GM10266 (cell line): ENCODE measurements at regions not wholly inside any gene's neighbourhood (a gene's known extent, or its start where the extent isn't known, plus 50 kb on each side); places are given as distances from the start of the nearest gene placed in this dataset.
"Not testable (repeated sequence)": the region's sequence is repeated elsewhere in the genome, so short reads cannot be mapped to it uniquely, and the experiment has no call there.

Experiments
- DNase-seq: peaks from one replicate; pipeline ENCODE4 v3.0.0; 2012; ENCODE audit errors: extremely low spot score
- TF ChIP-seq, protein P1 (sequence below): IDR thresholded peaks from 2 replicates; pipeline ENCODE4 v1.5.1; 2012; ENCODE audit warnings: mild to moderate bottlenecking, low read depth; ENCODE audit not compliant: control insufficient read depth, insufficient read depth; ENCODE audit errors: missing control alignments

DNA sequence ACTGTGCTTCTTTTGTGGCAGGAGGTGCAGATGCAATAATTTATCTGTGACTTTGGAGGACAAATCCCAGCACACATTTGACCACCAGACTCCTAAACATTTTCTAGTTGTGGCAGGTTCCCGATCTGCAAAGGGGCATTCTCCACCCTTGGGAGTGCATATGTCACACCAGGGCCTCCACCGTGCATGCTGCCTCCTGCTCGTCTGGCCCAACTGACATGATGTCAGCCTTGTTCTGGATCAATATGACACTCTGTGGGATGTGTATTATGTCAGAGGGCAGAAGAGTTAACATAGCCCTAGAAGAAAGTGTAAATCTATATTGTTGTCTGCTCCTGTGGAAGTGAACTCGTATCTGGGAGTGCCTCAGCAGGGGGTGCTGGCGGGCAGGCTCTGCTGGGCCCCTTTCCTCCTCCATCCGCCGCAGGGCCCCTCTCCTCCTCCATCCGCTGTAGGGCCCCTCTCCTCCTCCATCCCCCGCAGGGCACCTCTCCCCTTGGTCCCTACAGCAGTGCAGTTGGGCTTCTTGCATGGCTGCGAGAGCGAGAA lies 97.7 kb upstream of the PPP1R26 start:
- no peak for DNase-seq
- TF ChIP-seq, protein P1, sequence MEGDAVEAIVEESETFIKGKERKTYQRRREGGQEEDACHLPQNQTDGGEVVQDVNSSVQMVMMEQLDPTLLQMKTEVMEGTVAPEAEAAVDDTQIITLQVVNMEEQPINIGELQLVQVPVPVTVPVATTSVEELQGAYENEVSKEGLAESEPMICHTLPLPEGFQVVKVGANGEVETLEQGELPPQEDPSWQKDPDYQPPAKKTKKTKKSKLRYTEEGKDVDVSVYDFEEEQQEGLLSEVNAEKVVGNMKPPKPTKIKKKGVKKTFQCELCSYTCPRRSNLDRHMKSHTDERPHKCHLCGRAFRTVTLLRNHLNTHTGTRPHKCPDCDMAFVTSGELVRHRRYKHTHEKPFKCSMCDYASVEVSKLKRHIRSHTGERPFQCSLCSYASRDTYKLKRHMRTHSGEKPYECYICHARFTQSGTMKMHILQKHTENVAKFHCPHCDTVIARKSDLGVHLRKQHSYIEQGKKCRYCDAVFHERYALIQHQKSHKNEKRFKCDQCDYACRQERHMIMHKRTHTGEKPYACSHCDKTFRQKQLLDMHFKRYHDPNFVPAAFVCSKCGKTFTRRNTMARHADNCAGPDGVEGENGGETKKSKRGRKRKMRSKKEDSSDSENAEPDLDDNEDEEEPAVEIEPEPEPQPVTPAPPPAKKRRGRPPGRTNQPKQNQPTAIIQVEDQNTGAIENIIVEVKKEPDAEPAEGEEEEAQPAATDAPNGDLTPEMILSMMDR, result no peak

DNA sequence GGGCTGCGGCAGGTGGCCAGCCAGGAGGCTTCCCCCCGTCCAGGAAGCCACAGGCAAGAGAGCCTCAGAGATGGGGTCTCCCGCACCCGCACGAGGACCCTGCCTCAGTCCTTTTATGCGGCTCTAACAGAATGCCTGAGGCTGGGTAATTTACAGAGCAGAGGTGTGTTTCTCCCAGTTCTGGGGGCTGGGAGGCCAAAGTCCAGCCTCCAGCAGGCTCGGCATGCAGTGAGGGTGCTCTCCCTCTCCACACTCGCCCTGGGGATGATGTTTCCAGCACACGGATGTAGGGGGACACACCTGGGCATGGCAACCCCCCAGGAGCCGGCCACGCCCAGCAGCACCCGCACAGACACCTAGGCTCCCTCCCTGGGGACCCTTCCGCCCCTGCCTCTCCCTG lies 95.4 kb upstream of the PPP1R26 start:
- TF ChIP-seq, protein P1, result no peak

DNA sequence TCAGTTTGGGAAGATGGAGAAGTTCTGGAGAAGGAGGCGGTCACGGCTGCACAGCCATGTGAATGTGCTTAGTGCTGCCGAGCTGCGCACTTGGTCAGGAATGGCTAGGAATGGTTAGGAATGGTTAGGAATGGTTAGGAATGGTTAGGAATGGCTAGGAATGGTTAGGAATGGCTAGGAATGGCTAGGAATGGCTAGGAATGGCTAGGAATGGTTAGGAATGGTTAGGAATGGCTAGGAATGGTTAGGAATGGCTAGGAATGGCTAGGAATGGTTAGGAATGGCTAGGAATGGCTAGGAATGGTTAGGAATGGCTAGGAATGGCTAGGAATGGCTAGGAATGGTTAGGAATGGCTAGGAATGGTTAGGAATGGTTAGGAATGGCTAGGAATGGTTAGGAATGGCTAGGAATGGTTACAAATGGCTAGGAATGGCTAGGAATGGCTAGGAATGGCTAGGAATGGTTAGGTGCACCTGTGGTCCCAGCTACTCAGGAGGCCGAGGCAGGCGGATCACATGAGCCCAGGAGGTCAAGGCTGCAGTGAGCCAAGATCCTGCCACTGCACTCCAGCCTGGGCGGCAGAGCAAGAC lies 94.7 kb upstream of the PPP1R26 start:
- not testable (repeated sequence) for DNase-seq

More for the DNA sequence above, 95.4 kb upstream of the PPP1R26 start:
- DNase-seq, result no peak

DNA sequence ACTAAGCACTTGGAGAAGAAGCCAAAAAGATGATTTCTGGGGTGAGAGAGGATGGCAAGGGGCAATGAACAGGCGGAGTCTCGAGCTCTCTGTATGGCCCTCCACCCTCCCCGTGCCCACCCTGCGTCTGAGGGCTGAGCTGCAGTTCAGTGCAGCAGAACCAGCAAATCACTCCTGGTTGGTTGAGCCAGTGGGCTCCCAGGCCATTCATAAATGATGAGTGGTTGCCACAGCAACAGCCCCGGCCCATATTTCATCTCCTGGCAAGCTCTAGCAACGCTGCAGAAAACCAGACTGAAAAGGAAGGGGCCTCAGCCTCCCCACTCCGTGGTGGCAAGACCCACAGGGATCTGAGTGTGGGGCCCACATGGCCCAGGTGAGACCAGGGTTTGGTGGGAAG lies 93.8 kb upstream of the PPP1R26 start:
- TF ChIP-seq, protein P1, result no peak
- DNase-seq, result no peak

DNA sequence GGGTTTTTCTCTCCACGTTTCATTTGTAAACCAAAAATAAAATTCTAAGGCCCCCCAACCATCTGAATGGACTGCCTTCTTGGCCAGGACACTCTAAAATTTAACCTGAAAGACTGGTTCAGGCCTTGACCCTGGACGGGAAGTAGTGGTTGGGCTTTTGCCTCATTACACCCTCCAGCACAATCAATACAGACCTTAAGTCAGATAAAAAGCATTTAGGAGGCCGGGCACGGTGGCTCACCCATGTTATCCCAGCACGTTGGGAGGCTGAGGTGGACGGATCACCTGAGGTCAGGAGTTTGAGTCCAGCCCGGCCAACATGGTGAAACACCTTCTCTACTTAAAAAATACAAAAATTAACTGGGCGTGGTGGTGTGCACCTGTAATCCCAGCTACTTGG lies 91.6 kb upstream of the PPP1R26 start:
- no peak for DNase-seq
- TF ChIP-seq, protein P1, result no peak

DNA sequence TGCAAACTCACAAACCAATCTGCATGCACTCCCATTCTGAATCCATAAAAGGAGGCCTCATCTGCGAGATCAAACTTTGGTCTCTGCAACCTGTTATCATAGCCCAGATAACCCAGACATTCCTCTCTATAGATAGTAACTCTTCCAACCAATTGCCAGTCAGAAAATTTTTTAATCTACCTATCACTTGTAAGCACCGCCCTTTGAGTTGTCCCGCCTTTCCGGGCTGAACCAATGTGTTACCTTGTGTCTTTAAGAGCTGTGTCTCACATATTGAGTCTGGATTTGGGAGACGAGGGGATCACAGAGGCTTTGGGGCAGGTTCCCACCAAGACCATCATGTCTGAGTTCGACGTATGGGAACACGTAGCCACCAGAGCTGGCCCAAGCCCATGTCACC lies 91.1 kb upstream of the PPP1R26 start:
- DNase-seq, result no peak
- TF ChIP-seq, protein P1, result no peak

DNA sequence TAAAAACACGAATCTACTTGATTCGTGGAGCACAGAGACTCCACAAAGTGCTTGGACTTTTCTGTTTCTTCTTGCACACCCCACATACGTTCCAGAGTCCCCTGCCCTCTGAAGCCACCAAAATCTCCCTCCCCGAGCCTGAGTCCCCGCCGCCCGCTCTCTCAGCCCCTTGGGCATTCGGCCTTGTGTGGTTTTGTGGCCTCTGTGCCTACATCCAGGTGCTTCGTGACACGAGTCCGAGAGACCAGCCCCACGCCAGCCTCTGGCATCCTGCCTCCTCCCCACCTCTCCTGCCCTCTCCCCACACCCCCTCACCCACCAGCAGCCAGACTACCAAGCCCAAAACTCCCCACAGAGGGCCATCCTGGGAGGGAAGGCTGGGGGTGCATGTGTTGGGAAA lies 87.8 kb upstream of the PPP1R26 start:
- DNase-seq, result no peak
- TF ChIP-seq, protein P1, result no peak

DNA sequence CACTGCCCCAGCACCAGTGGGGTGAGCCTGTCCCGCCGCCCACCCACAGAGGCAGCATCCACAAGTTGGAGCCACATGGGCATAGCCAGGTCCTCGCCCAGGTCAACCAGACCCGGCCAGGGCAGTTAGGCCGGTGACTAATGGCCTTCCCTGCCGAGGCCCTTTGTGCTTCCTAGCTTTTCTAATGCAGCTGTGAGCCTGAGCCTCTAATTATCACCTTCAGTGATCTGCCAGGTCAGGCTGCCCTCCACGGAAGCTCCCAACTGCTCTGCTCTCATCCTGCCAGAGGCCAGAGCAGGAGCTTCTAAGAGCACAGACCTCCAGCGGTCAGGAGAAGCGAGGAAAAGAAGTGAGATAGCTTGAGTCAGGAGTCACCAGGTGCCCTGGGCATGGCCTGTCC lies 87.1 kb upstream of the PPP1R26 start:
- TF ChIP-seq, protein P1, result no peak

More for the DNA sequence above, 87.1 kb upstream of the PPP1R26 start:
- no peak for DNase-seq
